Vagina (tissue), 2 donors: ENCODE measurements at regions not wholly inside any gene's neighbourhood (a gene's known extent, or its start where the extent isn't known, plus 50 kb on each side); places are given as distances from the start of the nearest gene placed in this dataset.

Experiments
- DNase-seq, 2 donors: peaks; one replicate each; pipeline ENCODE4 v3.0.0-alpha.2; 2017; ENCODE audit errors: extremely low spot score in 2 of 2
- H3K27ac ChIP-seq: fragments of 200-600 bp; sonication (generic); one replicate; pipeline ENCODE4 v1.5.1; 2019
- H3K27me3 ChIP-seq: fragments of 200-600 bp; sonication (generic); one replicate; pipeline ENCODE4 v1.5.1; 2019
- H3K36me3 ChIP-seq, 2 donors: fragments of 200-600 bp; sonication (generic); one replicate each; pipeline ENCODE4 v1.5.1; 2017 to 2019
- H3K4me1 ChIP-seq: fragments of 200-600 bp; sonication (generic); one replicate; pipeline ENCODE4 v1.5.1; 2019
- H3K4me3 ChIP-seq, 2 donors: fragments of 200-600 bp; sonication (generic); 1 replicate in 1 of 2; 2 replicates in 1 of 2; pipeline ENCODE4 v1.5.1; 2016 to 2019
- H3K9me3 ChIP-seq: fragments of 200-600 bp; sonication (generic); one replicate; pipeline ENCODE4 v1.5.1; 2019
- POLR2A ChIP-seq, 2 donors: fragments of 450-650 bp; IDR thresholded peaks; one replicate each; pipeline ENCODE4 v1.6.1; 2017; ENCODE audit warnings: antibody characterized with exemption in 2 of 2, mild to moderate bottlenecking in 2 of 2, moderate library complexity in 2 of 2
- POLR2AphosphoS5 ChIP-seq, 2 donors: sonication (generic); formaldehyde crosslinking; IDR thresholded peaks; one replicate each; pipeline ENCODE4 v1.9.0; 2017; ENCODE audit warnings: antibody characterized with exemption in 2 of 2, mild to moderate bottlenecking in 2 of 2, low read depth in 1 of 2; ENCODE audit not compliant: insufficient read depth in 1 of 2
- intact Hi-C: fragments of 100-400 bp; cut with DNase I; formaldehyde crosslinking; loops from one replicate; pipeline ENCODE4 v1.15.1; 2023
- TF ChIP-seq, protein P1 (sequence below), 3 experiments: fragments of 450-650 bp in 2 of 3; fragments of 200-600 bp in 1 of 3; sonication (generic) in 1 of 3; IDR thresholded peaks; one replicate each; pipeline ENCODE4 v1.5.1; 2017 to 2019; ENCODE audit warnings: antibody characterized with exemption in 3 of 3, mild to moderate bottlenecking in 2 of 3, moderate library complexity in 2 of 3

GRCh38 chr2:146602383-146602782 is 1242.4 kb upstream of the ACVR2A start:
- Histone ChIP-seq H3K27me3 (no peaks in the 10 kb centered on the region), H3K4me3 (no peak overlapping the region), H3K27ac (no peak overlapping the region), H3K4me1 (no peaks in the 10 kb centered on the region), H3K9me3 (no peaks in the 10 kb centered on the region), H3K36me3 (no peaks in the 10 kb centered on the region)
- no peak for DNase-seq
- TF ChIP-seq, protein P1, sequence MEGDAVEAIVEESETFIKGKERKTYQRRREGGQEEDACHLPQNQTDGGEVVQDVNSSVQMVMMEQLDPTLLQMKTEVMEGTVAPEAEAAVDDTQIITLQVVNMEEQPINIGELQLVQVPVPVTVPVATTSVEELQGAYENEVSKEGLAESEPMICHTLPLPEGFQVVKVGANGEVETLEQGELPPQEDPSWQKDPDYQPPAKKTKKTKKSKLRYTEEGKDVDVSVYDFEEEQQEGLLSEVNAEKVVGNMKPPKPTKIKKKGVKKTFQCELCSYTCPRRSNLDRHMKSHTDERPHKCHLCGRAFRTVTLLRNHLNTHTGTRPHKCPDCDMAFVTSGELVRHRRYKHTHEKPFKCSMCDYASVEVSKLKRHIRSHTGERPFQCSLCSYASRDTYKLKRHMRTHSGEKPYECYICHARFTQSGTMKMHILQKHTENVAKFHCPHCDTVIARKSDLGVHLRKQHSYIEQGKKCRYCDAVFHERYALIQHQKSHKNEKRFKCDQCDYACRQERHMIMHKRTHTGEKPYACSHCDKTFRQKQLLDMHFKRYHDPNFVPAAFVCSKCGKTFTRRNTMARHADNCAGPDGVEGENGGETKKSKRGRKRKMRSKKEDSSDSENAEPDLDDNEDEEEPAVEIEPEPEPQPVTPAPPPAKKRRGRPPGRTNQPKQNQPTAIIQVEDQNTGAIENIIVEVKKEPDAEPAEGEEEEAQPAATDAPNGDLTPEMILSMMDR (IDR thresholded peaks at IDR 0.05), result no peak
- no peak for TF ChIP-seq POLR2AphosphoS5 (IDR thresholded peaks at IDR 0.05; ENCODE audit: insufficient read depth in 1 of 2, low read depth in 1 of 2)
- TF ChIP-seq POLR2A (IDR thresholded peaks at IDR 0.05), result no peak
- intact Hi-C loops, result no loop called here

DNA sequence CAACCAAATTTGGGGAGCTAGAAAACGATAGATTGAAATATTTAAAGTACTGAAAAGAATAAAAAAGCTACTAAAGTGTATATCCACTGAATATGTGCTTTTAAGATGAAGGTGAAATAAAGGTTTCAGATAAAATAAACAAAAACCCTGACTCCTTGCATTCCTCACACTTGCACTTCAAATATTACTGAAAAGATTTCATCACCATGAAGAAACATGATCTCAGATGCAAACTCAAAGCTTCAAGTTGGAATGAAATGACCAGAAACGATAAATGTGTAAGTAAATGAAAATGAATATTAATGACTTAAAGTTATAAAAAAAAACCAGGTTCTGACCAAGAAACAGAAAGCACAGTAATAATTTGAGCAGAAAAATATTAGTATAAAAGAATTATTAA is 1246.0 kb upstream of the ACVR2A start:
- no peak overlapping the region for H3K4me3 ChIP-seq
- no peak for DNase-seq
- intact Hi-C loops, result no loop called here
- no peak for TF ChIP-seq POLR2A (IDR thresholded peaks at IDR 0.05)
- TF ChIP-seq, protein P1 (IDR thresholded peaks at IDR 0.05), result no peak
- no peak for TF ChIP-seq POLR2AphosphoS5 (IDR thresholded peaks at IDR 0.05; ENCODE audit: insufficient read depth in 1 of 2, low read depth in 1 of 2)
- H3K36me3 ChIP-seq, result no peaks in the 10 kb centered on the region
- H3K9me3 ChIP-seq, result no peaks in the 10 kb centered on the region
- no peak overlapping the region for H3K27ac ChIP-seq
- no peaks in the 10 kb centered on the region for H3K27me3 ChIP-seq
- no peaks in the 10 kb centered on the region for H3K4me1 ChIP-seq

- Histone ChIP-seq H3K4me3 (no peak overlapping the region), H3K4me1 (no peaks in the 10 kb centered on the region), H3K27me3 (no peaks in the 10 kb centered on the region), H3K36me3 (no peaks in the 10 kb centered on the region), H3K27ac (no peak overlapping the region), H3K9me3 (no peaks in the 10 kb centered on the region)
- no peak for DNase-seq
- TF ChIP-seq POLR2AphosphoS5 (IDR thresholded peaks at IDR 0.05; ENCODE audit: insufficient read depth in 1 of 2, low read depth in 1 of 2), result no peak
- no peak for TF ChIP-seq POLR2A (IDR thresholded peaks at IDR 0.05)
- TF ChIP-seq, protein P1 (IDR thresholded peaks at IDR 0.05), result no peak
- intact Hi-C loops, result no loop called here
Observed at GRCh38 chr2:146597291-146597690, 1247.5 kb upstream of the ACVR2A start.

GRCh38 chr2:146591908-146592307 is 1252.9 kb upstream of the ACVR2A start:
- no peaks in the 10 kb centered on the region for H3K36me3 ChIP-seq
- no peaks in the 10 kb centered on the region for H3K4me1 ChIP-seq
- TF ChIP-seq POLR2A (IDR thresholded peaks at IDR 0.05) (no peak), POLR2AphosphoS5 (IDR thresholded peaks at IDR 0.05; ENCODE audit: insufficient read depth in 1 of 2, low read depth in 1 of 2) (no peak)
- TF ChIP-seq, protein P1 (IDR thresholded peaks at IDR 0.05), result no peak
- H3K27me3 ChIP-seq, result no peaks in the 10 kb centered on the region
- intact Hi-C loops, result no loop called here
- H3K27ac ChIP-seq, result no peak overlapping the region
- no peak overlapping the region for H3K4me3 ChIP-seq
- no peaks in the 10 kb centered on the region for H3K9me3 ChIP-seq
- no peak for DNase-seq

GRCh38 chr2:146587291-146587713 is 1257.5 kb upstream of the ACVR2A start:
- no peak overlapping the region for H3K27ac ChIP-seq
- H3K9me3 ChIP-seq, result no peaks in the 10 kb centered on the region
- intact Hi-C loops, result no loop called here
- no peaks in the 10 kb centered on the region for H3K4me1 ChIP-seq
- H3K36me3 ChIP-seq, result no peaks in the 10 kb centered on the region
- no peak for DNase-seq
- H3K27me3 ChIP-seq, result no peaks in the 10 kb centered on the region
- TF ChIP-seq, protein P1 (IDR thresholded peaks at IDR 0.05), result no peak
- TF ChIP-seq POLR2AphosphoS5 (IDR thresholded peaks at IDR 0.05; ENCODE audit: insufficient read depth in 1 of 2, low read depth in 1 of 2), result no peak
- TF ChIP-seq POLR2A (IDR thresholded peaks at IDR 0.05), result no peak
- H3K4me3 ChIP-seq, result no peak overlapping the region
